Embryonic facial prominence (tissue), 1 donor: ENCODE measurements at regions not wholly inside any gene's neighbourhood (a gene's known extent, or its start where the extent isn't known, plus 50 kb on each side); places are given as distances from the start of the nearest gene placed in this dataset.

Source experiments
- DNase-seq: peaks from one replicate; pipeline ENCODE4 v3.0.0-alpha.2; 2016; ENCODE audit errors: extremely low spot score

DNA sequence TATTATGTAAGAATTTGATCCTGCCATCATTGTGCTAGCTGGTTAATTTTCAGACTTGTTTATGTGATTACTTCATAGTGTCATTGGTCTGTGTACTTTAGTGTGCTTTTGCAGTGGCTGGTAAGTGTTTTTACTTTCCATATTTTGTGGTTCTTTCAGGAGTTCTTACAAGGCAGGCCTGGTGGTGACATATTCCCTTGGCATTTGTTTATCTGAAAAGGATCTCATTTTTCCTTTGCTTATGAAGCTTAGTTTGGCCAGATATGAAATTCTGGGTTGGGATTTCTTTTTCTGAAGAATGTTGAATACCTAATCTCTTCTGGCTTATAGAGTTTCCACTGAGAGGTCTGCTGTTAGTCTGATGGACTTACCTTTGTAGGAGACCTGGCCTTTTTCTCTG is 72.8 kb upstream of the MC4R start:
- no peak for DNase-seq

GRCh38 chr18:60446821-60447220 is 74.2 kb upstream of the MC4R start:
- no peak for DNase-seq

DNA sequence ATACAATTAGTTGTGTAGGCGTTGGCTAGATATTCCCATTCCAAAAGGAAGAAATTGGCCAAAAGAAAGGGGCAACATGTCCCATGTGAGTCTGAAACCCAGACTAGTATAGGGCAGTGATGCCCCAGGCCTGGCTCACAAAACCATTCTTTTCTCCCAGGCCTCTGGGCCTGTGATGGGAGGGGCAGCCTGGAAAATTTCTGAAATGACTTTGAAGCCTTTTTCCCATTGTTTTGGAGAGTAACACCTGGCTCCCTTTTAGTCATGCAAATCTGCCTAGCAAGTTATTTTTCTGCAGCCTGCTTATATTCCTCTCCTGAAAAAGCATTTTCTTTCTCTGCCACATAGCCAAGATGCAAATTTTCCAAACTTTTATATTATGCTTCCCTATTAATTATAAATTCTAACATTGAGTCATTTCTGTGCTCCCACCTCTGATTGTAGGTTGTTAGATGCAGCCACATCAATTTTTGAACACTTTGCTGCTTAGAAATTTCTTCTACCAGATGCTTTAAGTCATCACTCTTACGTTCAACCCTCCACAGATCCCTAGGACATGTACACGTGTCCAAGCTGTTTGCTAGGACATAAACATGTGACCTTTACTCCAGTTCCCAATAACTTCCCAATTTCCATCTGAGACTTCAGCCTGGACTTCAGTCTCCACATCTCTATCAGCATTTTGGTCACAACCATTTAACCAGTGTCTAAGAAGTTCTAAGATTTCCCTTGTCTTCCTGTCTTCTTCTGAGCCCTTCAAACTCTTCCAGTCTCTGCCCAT is 76.1 kb upstream of the MC4R start:
- DNase-seq: no peak

DNA sequence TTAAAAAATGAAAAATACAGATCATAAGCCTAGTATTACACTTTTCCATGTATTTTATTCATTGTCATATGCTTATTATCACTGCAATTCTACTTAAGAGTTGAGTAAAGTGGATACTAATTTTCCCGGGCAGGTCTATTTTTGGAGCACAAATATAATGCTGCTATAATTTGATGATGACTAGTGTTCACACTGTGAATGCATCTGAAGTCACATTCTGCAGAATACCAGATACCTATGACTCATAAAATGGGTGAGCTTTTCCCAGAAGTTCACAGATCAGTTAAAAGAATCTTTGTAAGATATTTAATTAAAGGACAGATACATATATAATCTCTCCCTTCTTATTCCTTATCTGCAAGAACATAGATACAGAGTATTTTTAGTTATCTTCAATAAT is 79.8 kb upstream of the MC4R start:
- no peak for DNase-seq

DNA sequence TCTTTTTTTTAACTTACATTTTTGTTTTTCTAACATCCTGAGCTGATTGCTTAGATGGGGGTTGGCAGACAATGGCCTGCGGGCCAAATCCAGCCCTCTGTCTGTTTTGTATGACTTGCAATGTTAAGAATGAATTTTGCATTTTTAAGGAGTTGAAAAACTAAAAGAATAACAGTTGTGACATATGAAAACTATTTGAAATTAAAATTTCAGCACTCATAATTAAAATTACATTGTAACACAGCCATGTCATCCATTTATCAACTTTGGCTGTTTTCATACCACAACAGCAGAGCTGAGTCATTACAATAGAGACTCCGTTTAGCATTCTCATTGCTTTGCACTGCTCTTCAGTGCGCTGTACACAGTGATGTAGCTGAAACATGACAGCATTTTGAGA is 94.1 kb upstream of the MC4R start:
- no peak for DNase-seq

- DNase-seq: no peak
Measured at GRCh38 chr18:60469387-60470100, 97.0 kb upstream of the MC4R start.

GRCh38 chr18:60471652-60472051 is 99.1 kb upstream of the MC4R start:
- DNase-seq: no peak

DNA sequence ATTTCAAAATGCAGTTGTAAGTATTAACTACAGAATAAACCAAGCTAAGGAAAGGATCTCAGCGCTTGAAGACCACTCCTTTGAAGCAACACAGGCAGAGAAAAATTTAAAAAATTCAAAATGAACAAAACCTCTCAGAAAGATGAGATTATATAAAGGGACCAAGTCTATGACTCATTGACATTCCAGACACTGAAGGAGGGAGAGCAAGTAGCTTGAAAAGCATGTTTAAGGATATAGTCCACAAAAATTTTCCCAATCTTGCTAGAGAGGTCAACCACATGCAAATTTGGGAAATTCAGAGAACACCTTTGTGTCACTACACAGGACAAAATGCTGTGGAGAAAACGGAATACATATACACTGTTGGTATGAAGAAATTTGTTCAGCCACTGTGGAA is 112.6 kb upstream of the MC4R start:
- DNase-seq: no peak

- no peak for DNase-seq
Measured at GRCh38 chr18:60493066-60493465, 120.5 kb upstream of the MC4R start.

GRCh38 chr18:60499675-60500074 is 127.1 kb upstream of the MC4R start:
- no peak for DNase-seq

DNA sequence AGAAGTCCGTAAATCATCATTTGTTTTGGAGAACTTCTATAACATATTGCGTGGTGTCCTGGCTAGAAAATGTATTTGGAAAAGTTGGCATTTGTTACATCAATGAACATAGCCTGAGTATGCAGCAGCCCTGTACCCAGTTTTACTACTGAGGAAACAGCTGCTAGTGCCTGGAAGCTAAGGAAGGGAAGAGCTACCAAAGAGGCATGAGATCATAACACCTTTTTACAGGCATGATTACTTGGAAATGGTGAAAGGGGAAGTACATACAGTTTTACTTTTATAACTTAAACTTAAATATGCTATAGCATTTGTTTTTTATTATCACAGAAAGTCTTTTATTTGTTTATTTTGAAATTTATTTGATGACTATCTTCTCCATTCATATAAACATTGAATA is 128.4 kb upstream of the MC4R start:
- no peak for DNase-seq

DNA sequence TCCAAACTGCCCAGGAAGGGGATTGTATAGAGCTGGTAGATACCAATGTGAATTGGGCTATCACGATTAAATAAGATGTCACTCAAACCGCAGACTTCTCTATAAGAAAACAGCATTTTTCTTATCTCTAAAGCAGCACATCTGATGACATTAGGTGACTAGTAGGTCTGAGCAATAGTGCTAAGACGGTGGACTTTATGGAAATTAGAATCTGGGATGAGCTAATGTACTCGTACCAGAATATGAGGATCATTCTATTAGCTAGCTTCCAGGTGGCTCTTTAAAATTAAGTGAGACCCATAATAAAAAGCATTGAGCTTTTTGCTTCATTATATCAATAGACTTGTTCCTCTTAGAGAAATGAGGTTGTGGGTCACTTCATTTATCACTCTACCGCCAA is 130.0 kb upstream of the MC4R start:
- DNase-seq: no peak

DNA sequence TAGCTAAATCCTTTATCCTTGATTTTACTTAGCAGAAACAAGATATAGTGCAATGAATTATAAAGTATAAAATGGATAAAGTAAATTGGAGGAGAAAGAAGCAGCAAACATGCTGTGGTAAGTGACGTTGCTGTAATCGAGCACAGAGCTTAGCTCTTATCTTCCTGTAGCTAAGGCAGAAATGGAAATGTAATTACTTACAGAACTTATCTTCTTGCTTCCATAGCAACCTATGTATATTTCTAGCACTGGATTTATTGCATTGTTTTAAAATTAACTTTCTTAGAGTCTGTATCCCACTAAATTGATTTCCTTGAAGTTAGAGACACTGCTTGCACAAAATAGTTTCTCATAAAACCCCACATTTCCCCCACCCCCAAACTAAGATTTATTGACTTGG is 130.6 kb upstream of the MC4R start:
- DNase-seq: no peak

- no peak for DNase-seq
Measured at GRCh38 chr18:60506190-60506589, 133.6 kb upstream of the MC4R start.

GRCh38 chr18:60506682-60507081 is 134.1 kb upstream of the MC4R start:
- no peak for DNase-seq

DNA sequence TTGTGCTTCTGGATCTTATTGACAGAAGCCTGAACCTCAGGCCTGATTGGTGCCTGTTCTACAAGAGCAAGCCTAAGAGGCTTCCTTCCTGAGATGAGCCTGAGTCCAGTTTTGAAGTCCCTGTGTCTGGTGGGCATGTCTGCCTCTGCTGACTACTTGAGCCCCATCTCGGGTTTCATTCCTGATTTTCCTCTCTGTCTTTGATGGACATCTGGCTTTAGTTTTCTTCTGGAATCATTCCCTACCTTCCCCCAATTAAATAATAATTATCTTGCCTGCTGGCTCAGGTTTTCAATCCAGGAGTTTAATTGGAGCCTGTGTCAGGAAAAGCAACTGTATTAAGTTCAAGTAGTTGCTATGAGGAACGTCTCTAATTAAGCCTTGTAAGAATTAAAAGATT is 135.5 kb upstream of the MC4R start:
- no peak for DNase-seq

DNA sequence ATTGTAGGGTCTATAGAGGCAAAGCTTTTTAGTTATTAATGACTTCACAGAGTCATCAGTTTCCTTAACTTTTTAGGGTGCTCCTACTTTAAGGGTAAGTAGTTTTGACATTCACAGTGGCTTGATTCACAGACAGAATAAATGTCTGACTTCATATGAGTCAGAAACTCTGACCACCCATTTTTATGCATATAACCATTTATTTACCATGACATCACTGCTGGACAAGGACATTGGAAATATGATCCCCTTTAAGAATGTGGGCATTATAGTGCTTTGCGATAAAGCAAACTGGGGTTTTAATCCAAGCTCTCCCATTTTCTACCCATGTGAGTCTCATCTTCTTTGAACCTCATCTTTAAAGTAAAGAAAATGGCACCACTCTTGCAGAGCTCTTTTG is 162.0 kb upstream of the MC4R start:
- no peak for DNase-seq

- DNase-seq: no peak
Measured at GRCh38 chr18:60537074-60537473, 164.5 kb upstream of the MC4R start.

- no peak for DNase-seq
Measured at GRCh38 chr18:60538891-60539290, 166.3 kb upstream of the MC4R start.

- DNase-seq: no peak
Measured at GRCh38 chr18:60541661-60542060, 169.1 kb upstream of the MC4R start.

- DNase-seq: no peak
Measured at GRCh38 chr18:60543646-60544045, 171.1 kb upstream of the MC4R start.

DNA sequence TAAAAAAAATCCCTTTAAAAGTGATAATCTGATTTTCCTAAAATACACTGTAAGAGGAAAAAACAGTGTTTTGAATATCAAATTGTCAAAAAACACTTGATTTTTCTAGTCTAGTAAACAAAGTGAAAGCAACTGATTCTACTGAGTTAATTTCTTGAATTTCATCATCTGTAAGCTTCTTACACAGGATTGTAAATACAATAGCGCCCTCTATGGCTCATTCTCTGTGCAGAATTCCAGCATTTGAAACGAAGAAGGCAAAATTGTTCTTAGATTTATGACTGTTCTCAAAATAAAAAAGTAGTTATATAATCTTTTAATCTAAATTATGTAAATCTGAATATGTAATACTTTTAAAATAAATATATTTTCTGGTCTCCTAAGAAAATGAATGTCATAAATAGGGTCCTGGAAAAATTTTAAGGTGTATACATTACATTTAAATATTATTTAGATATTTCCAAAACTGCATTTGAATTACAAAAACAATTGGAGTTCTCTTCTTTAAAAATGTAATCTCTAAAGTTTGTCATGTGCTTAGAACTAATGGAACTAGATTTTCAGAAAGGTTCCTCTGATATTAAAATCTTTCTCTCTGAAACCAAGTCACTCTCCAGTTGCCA is 176.9 kb upstream of the MC4R start:
- peak; percentile 66 for DNase-seq

GRCh38 chr18:60552948-60553347 is 180.4 kb upstream of the MC4R start:
- no peak for DNase-seq
